ENCODE measurements at regions not wholly inside any gene's neighbourhood (a gene's known extent, or its start where the extent isn't known, plus 50 kb on each side); places are given as distances from the start of the nearest gene placed in this dataset.
A peak's percentile ranks its signal among the peaks of the same experiment; 100 is the strongest.
"Not testable (repeated sequence)": the region's sequence is repeated elsewhere in the genome, so short reads cannot be mapped to it uniquely, and the experiment has no call there.

GRCh38 chr14:96717116-96717515 is 80.1 kb upstream of the VRK1 start:
- intact Hi-C loops (cut with micrococcal nuclease) = no loop called here
- Mint-ChIP-seq H3K36me3 (ENCODE audit: low read depth) (no peaks in the 10 kb centered on the region), H3K27ac (no peak overlapping the region), H3K27me3 (peaks cover 11% of the 10 kb centered on the region), H3K4me1 (ENCODE audit: low read depth) (no peaks in the 10 kb centered on the region), H3K4me3 (no peak overlapping the region), H3K9me3 (no peaks in the 10 kb centered on the region)

DNA sequence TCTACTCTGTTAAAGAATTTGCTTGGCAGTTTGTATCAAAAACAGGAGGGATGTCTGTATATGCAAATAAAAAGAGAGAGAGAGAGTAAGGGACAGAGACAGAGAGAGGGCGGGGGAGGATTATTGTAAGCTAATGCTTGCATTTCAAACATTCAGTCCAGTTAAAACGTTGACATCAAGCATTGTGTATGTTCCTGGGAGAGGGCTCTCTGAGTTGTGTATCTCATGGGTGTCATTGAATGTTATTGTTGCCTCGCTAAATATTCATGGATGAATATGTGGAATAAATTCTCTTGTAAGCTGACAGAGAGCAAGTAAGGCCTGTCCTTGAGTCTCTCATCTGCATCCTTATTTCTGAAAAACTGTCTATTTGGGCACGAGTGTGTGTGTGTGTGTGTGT is 78.8 kb upstream of the VRK1 start:
- H3K4me1 Mint-ChIP-seq (ENCODE audit: low read depth) = no peaks in the 10 kb centered on the region
- H3K36me3 Mint-ChIP-seq (ENCODE audit: low read depth) = no peaks in the 10 kb centered on the region
- no peak overlapping the region for H3K27ac Mint-ChIP-seq
- H3K4me3 Mint-ChIP-seq = no peak overlapping the region
- no peaks in the 10 kb centered on the region for H3K9me3 Mint-ChIP-seq
- H3K27me3 Mint-ChIP-seq = peaks cover 10% of the 10 kb centered on the region
- intact Hi-C loops (cut with micrococcal nuclease) = no loop called here

- H3K36me3 Mint-ChIP-seq (ENCODE audit: low read depth); H3K27ac Mint-ChIP-seq; H3K4me3 Mint-ChIP-seq; intact Hi-C loops (cut with micrococcal nuclease); H3K9me3 Mint-ChIP-seq; H3K4me1 Mint-ChIP-seq (ENCODE audit: low read depth); H3K27me3 Mint-ChIP-seq: not testable (repeated sequence)
Observed at GRCh38 chr14:96720702-96721101, 76.5 kb upstream of the VRK1 start.

DNA sequence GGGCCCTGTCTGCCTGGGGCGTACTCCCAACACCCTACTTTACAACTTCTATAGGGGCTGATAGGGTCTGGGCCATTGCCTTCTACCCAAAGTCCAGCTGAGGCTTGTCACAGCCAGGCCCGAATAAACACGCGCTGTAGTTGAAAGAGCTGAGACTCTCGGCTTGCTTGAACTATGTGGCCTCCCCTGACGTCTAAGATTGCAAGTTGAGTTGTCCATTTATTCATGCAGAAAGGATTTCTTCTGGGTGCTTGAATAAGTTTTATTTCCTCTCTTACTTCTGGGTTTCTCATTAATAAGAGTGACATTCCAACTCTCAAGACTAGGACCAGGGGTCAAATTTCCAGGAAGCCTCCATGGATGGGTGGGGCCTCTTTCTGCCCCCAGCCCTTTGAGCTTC is 74.4 kb upstream of the VRK1 start:
- Mint-ChIP-seq H3K9me3 (no peaks in the 10 kb centered on the region), H3K36me3 (ENCODE audit: low read depth) (no peaks in the 10 kb centered on the region), H3K4me3 (no peak overlapping the region), H3K27me3 (peaks cover 2% of the 10 kb centered on the region), H3K4me1 (ENCODE audit: low read depth) (no peaks in the 10 kb centered on the region), H3K27ac (no peak overlapping the region)
- intact Hi-C loops (cut with micrococcal nuclease) = no loop called here

DNA sequence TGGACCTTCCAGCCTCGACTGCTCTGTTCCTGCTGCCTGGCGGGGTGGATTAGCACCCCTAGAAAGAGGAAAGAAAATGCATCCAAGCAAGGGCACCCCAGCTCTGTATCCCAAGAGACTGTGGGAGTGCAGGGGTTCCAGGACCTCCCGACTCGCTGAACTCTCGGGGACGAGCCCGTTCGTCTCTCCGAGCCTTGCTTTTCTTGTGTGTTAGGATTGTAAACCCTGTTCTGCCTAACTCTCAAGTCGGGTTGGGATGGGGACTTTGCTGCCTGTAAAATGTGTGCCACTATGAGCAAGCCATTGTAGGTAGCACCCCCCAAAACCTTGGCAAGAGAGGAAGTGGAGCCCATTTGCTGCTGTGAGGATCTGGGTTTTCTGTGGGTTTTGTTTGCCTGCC is 73.2 kb upstream of the VRK1 start:
- H3K4me3 Mint-ChIP-seq = no peak overlapping the region
- H3K27me3 Mint-ChIP-seq = peaks cover 2% of the 10 kb centered on the region
- intact Hi-C loops (cut with micrococcal nuclease) = no loop called here
- no peak overlapping the region for H3K27ac Mint-ChIP-seq
- no peaks in the 10 kb centered on the region for H3K4me1 Mint-ChIP-seq (ENCODE audit: low read depth)
- H3K36me3 Mint-ChIP-seq (ENCODE audit: low read depth) = no peaks in the 10 kb centered on the region
- H3K9me3 Mint-ChIP-seq = no peaks in the 10 kb centered on the region

- Mint-ChIP-seq H3K4me1 (ENCODE audit: low read depth) (no peaks in the 10 kb centered on the region), H3K36me3 (ENCODE audit: low read depth) (no peaks in the 10 kb centered on the region), H3K27ac (no peak overlapping the region), H3K4me3 (no peak overlapping the region), H3K27me3 (peaks cover 2% of the 10 kb centered on the region), H3K9me3 (no peaks in the 10 kb centered on the region)
- intact Hi-C loops (cut with micrococcal nuclease) = no loop called here
Observed at GRCh38 chr14:96725232-96725631, 72.0 kb upstream of the VRK1 start.

GRCh38 chr14:96727073-96727472 is 70.1 kb upstream of the VRK1 start:
- intact Hi-C loops (cut with micrococcal nuclease) = no loop called here
- no peaks in the 10 kb centered on the region for H3K9me3 Mint-ChIP-seq
- H3K36me3 Mint-ChIP-seq (ENCODE audit: low read depth) = no peaks in the 10 kb centered on the region
- H3K27me3 Mint-ChIP-seq = peaks cover 2% of the 10 kb centered on the region
- no peak overlapping the region for H3K4me3 Mint-ChIP-seq
- H3K4me1 Mint-ChIP-seq (ENCODE audit: low read depth) = no peaks in the 10 kb centered on the region
- H3K27ac Mint-ChIP-seq = no peak overlapping the region

- intact Hi-C loops (cut with micrococcal nuclease) = no loop called here
- no peaks in the 10 kb centered on the region for H3K9me3 Mint-ChIP-seq
- no peak overlapping the region for H3K27ac Mint-ChIP-seq
- peaks cover 2% of the 10 kb centered on the region for H3K27me3 Mint-ChIP-seq
- H3K4me3 Mint-ChIP-seq = no peak overlapping the region
- H3K4me1 Mint-ChIP-seq (ENCODE audit: low read depth) = no peaks in the 10 kb centered on the region
- H3K36me3 Mint-ChIP-seq (ENCODE audit: low read depth) = no peaks in the 10 kb centered on the region
Observed at GRCh38 chr14:96727491-96727890, 69.7 kb upstream of the VRK1 start.

DNA sequence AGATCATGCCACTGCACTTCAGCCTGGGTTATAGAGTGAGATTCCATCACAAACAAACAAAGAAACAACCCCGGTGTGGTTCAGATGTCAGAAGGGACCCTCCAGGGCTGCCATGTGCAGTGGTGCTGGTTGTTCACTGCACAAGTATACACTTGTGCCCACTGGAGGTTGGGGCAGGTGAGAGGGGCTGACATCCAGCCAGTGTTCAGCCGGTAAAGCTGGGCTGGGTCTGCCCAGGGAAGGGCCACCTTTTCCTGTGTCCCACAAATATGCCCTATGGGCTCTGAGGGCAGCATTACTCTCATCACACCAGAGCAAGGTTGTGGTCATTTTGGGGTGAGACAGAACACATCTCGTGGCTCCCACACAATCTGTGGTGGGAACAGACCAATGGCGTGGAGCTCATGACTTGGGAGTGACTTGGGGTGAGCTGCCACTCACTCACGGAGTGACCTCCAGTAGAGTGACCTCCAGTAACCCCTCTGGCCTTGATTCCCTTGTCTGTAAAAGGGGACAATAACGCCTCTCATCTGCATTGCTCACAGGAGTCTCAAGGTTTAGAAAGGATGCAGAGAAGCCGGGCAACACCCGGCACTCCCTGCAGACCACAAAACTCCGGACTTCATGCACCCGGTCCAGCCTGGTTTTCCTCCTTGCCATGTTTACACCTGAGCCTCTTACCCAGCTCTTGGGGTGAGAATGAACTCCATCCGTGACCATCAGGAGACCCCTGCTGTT is 69.0 kb upstream of the VRK1 start:
- Mint-ChIP-seq H3K4me3 (no peak overlapping the region), H3K36me3 (ENCODE audit: low read depth) (no peaks in the 10 kb centered on the region), H3K27me3 (peaks cover 2% of the 10 kb centered on the region), H3K27ac (no peak overlapping the region), H3K9me3 (no peaks in the 10 kb centered on the region), H3K4me1 (ENCODE audit: low read depth) (no peaks in the 10 kb centered on the region)
- intact Hi-C loops (cut with micrococcal nuclease) = no loop called here

DNA sequence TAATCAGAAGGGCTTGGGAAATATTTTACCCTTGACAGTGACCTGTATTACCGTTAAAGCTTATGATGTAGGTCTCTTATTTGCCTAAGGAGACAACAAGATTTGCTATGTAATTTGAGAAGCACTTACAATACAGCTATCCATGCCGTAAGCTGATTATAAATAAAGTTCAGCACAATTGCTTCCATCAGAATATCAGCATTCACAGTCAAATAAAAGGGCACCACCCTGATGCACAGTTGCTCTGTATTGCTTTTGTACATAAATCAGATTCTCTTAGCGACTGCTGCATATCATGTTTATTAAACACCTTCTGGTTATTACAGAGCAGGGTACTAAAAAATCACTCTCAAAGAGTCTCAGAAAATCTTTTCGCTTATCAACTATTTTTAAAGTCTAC is 67.3 kb upstream of the VRK1 start:
- Mint-ChIP-seq H3K27ac (no peak overlapping the region), H3K9me3 (no peaks in the 10 kb centered on the region)
- intact Hi-C loops (cut with micrococcal nuclease) = no loop called here

GRCh38 chr14:96730386-96730785 is 66.8 kb upstream of the VRK1 start:
- no peaks in the 10 kb centered on the region for H3K4me1 Mint-ChIP-seq (ENCODE audit: low read depth)
- H3K36me3 Mint-ChIP-seq (ENCODE audit: low read depth) = no peaks in the 10 kb centered on the region
- no peak overlapping the region for H3K27ac Mint-ChIP-seq
- peaks cover 8% of the 10 kb centered on the region for H3K27me3 Mint-ChIP-seq
- intact Hi-C loops (cut with micrococcal nuclease) = no loop called here
- no peaks in the 10 kb centered on the region for H3K9me3 Mint-ChIP-seq
- H3K4me3 Mint-ChIP-seq = no peak overlapping the region

More for the DNA sequence above, 67.3 kb upstream of the VRK1 start:
- peaks cover 5% of the 10 kb centered on the region for H3K27me3 Mint-ChIP-seq
- H3K4me1 Mint-ChIP-seq (ENCODE audit: low read depth) = no peaks in the 10 kb centered on the region
- no peaks in the 10 kb centered on the region for H3K36me3 Mint-ChIP-seq (ENCODE audit: low read depth)
- H3K4me3 Mint-ChIP-seq = no peak overlapping the region

DNA sequence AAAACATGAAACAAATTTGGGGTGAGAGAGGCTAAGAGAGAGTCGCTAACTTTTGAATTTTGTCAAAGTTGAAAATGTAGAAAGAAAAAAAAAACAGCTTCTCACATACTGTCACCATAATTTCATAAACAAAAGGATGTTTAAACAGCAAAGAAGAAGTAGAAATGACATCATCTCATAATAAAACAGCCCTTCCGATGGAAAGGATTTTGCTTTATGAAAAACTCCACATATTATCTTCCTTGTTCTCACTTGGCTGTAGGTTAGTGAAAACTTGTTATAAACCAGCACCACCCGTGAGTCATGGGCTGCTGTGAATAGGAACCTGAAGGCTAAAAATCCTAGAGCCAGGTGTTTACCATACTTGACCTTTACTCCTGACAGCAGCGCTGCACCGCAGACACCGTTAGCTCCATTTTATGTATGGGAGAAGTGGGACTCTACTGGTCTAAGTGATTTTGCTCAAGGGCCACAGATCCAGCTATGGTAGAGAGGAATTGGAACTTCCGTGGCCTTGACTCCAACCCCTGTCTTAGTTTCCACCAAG is 63.0 kb upstream of the VRK1 start:
- Mint-ChIP-seq H3K27ac (no peak overlapping the region), H3K36me3 (ENCODE audit: low read depth) (no peaks in the 10 kb centered on the region), H3K27me3 (peaks cover 32% of the 10 kb centered on the region), H3K4me3 (no peak overlapping the region), H3K4me1 (ENCODE audit: low read depth) (no peaks in the 10 kb centered on the region), H3K9me3 (no peaks in the 10 kb centered on the region)
- intact Hi-C loops (cut with micrococcal nuclease) = no loop called here

DNA sequence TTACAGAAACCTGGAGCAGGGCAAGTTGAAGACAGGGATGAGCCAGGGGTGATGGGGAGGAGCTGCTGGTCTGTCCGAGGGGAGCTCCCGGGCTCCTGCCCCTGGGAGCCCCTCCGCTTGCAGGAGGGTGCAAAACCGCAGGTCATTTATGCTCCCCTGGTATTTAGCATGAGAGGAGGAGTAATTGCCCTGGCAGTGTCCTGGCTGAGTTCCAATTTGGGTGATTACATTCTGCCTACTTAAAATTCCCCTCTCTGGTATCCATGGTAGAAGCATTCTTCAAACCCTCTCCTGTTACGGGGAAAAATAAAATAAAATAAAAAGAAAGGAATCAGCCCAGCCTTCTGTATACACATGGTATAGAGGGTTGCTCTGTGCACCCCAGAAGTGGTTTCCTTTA is 61.7 kb upstream of the VRK1 start:
- Mint-ChIP-seq H3K36me3 (ENCODE audit: low read depth) (no peaks in the 10 kb centered on the region), H3K4me3 (no peak overlapping the region), H3K27me3 (peaks cover 41% of the 10 kb centered on the region), H3K27ac (no peak overlapping the region), H3K4me1 (ENCODE audit: low read depth) (no peaks in the 10 kb centered on the region), H3K9me3 (no peaks in the 10 kb centered on the region)
- intact Hi-C loops (cut with micrococcal nuclease) = no loop called here

- Mint-ChIP-seq H3K27ac (no peak overlapping the region), H3K4me3 (no peak overlapping the region), H3K4me1 (ENCODE audit: low read depth) (no peaks in the 10 kb centered on the region), H3K36me3 (ENCODE audit: low read depth) (no peaks in the 10 kb centered on the region), H3K27me3 (peaks cover 49% of the 10 kb centered on the region), H3K9me3 (no peaks in the 10 kb centered on the region)
- intact Hi-C loops (cut with micrococcal nuclease) = no loop called here
Observed at GRCh38 chr14:96736439-96736838, 60.7 kb upstream of the VRK1 start.

GRCh38 chr14:96737881-96738280 is 59.3 kb upstream of the VRK1 start:
- no peak overlapping the region for H3K27ac Mint-ChIP-seq
- no peaks in the 10 kb centered on the region for H3K9me3 Mint-ChIP-seq
- no peaks in the 10 kb centered on the region for H3K36me3 Mint-ChIP-seq (ENCODE audit: low read depth)
- intact Hi-C loops (cut with micrococcal nuclease) = no loop called here
- peaks cover 5% of the 10 kb centered on the region for H3K4me1 Mint-ChIP-seq (ENCODE audit: low read depth)
- peaks cover 61% of the 10 kb centered on the region for H3K27me3 Mint-ChIP-seq
- peak overlapping the region; percentile 2 for H3K4me3 Mint-ChIP-seq

Measured in dendritic cell treated with granulocyte-macrophage colony-stimulating factor and Interleukin-4, amounts not matched to agents 40 ng/mL and 50 ng/mL, for 4 days (primary cell).